Sigmoid colon (tissue), 6 donors: ENCODE measurements at regions not wholly inside any gene's neighbourhood (a gene's known extent, or its start where the extent isn't known, plus 50 kb on each side); places are given as distances from the start of the nearest gene placed in this dataset.

ENCODE experiments used
- DNase-seq: peaks from one replicate; pipeline ENCODE4 v3.0.0-alpha.2; 2019
- H3K27ac ChIP-seq, 4 donors: fragments of 200-600 bp; sonication (generic); one replicate each; pipeline ENCODE4 v1.5.1; 2016 to 2019; ENCODE audit warnings: mild to moderate bottlenecking in 1 of 4
- H3K27me3 ChIP-seq, 3 donors: fragments of 200-600 bp; sonication (generic); one replicate each; pipeline ENCODE4 v1.5.1; 2019; ENCODE audit warnings: mild to moderate bottlenecking in 1 of 3
- H3K36me3 ChIP-seq, 4 donors: fragments of 200-600 bp; sonication (generic); one replicate each; pipeline ENCODE4 v1.5.1; 2016 to 2019
- H3K4me1 ChIP-seq, 4 donors: fragments of 200-600 bp; sonication (generic); one replicate each; pipeline ENCODE4 v1.5.1; 2017 to 2019
- H3K4me3 ChIP-seq, 4 donors: fragments of 200-600 bp; sonication (generic); one replicate each; pipeline ENCODE4 v1.5.1; 2017 to 2019; ENCODE audit warnings: mild to moderate bottlenecking in 2 of 4, moderate library complexity in 1 of 4
- H3K9me3 ChIP-seq, 4 donors: fragments of 200-600 bp in 3 of 4; sonication (generic) in 3 of 4; one replicate each; pipeline versions ENCODE4 v1.5.1 to v1.6.1; 2013 to 2019
- EP300 ChIP-seq, 4 donors: sonication (generic); formaldehyde crosslinking; IDR thresholded peaks; one replicate each; pipeline ENCODE4 v1.6.1; 2017; ENCODE audit warnings: antibody characterized with exemption in 4 of 4
- POLR2A ChIP-seq, 2 donors: fragments of 450-650 bp; IDR thresholded peaks; one replicate each; pipeline ENCODE4 v1.6.1; 2016; ENCODE audit warnings: antibody characterized with exemption in 2 of 2, mild to moderate bottlenecking in 2 of 2, moderate library complexity in 2 of 2
- POLR2AphosphoS5 ChIP-seq, 4 donors: sonication (generic); formaldehyde crosslinking; IDR thresholded peaks; one replicate each; pipeline ENCODE4 v1.6.1; 2017; ENCODE audit warnings: antibody characterized with exemption in 4 of 4
- WGBS, 2 donors: extraction: QIAGEN DNeasy Blood & Tissue Kit; methylation state at CpG; one replicate each; pipeline ENCODE4 v1.1.7; 2013; 5-methylcytosine and 5-hydroxymethylcytosine counted together
- intact Hi-C: fragments of 100-400 bp; cut with DNase I; formaldehyde crosslinking; loops from one replicate; pipeline ENCODE4 v1.15.1; 2023
- TF ChIP-seq, protein P1 (sequence below), 4 experiments: fragments of 450-650 bp in 3 of 4; fragments of 200-600 bp in 1 of 4; IDR thresholded peaks; one replicate each; pipeline ENCODE4 v1.5.1; 2016 to 2019; ENCODE audit warnings: antibody characterized with exemption in 4 of 4, mild to moderate bottlenecking in 3 of 4, moderate library complexity in 2 of 4
- donor health status: healthy with polysubstance abuse.
- donor health status: healthy.

DNA sequence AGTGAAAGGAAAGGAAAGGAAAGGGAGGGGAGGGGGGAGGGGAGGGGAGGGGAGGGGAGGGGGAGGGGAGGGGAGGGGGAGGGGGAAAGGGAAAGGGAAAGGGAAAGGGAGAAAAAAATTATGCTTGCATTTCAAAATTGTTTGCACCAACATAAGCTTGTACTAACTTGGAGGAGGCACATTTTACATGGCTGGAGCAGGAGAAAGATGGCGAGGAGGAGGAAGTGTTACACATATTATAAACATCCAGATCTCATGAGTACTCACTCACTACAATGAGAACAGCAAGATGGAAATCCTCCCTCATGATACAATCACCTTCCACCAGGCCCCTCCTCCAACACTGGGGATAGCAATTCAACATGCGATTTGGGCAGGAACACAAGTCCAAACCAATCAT lies 660.2 kb upstream of the CDH2 start:
- H3K9me3 ChIP-seq, result no peaks in the 10 kb centered on the region
- no peak overlapping the region for H3K4me3 ChIP-seq
- TF ChIP-seq POLR2AphosphoS5 (IDR thresholded peaks at IDR 0.05) (no peak), POLR2A (IDR thresholded peaks at IDR 0.05) (no peak), EP300 (IDR thresholded peaks at IDR 0.05) (no peak)
- TF ChIP-seq, protein P1, sequence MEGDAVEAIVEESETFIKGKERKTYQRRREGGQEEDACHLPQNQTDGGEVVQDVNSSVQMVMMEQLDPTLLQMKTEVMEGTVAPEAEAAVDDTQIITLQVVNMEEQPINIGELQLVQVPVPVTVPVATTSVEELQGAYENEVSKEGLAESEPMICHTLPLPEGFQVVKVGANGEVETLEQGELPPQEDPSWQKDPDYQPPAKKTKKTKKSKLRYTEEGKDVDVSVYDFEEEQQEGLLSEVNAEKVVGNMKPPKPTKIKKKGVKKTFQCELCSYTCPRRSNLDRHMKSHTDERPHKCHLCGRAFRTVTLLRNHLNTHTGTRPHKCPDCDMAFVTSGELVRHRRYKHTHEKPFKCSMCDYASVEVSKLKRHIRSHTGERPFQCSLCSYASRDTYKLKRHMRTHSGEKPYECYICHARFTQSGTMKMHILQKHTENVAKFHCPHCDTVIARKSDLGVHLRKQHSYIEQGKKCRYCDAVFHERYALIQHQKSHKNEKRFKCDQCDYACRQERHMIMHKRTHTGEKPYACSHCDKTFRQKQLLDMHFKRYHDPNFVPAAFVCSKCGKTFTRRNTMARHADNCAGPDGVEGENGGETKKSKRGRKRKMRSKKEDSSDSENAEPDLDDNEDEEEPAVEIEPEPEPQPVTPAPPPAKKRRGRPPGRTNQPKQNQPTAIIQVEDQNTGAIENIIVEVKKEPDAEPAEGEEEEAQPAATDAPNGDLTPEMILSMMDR (IDR thresholded peaks at IDR 0.05), result no peak
- no peak overlapping the region for H3K27ac ChIP-seq
- DNase-seq, result no peak
- H3K27me3 ChIP-seq, result no peaks in the 10 kb centered on the region
- no peaks in the 10 kb centered on the region for H3K36me3 ChIP-seq
- H3K4me1 ChIP-seq, result no peaks in the 10 kb centered on the region
- WGBS, 2 donors, result 63 to 79% methylated on average over 2 of the region's 2 CpGs
- intact Hi-C loops, result no loop called here

DNA sequence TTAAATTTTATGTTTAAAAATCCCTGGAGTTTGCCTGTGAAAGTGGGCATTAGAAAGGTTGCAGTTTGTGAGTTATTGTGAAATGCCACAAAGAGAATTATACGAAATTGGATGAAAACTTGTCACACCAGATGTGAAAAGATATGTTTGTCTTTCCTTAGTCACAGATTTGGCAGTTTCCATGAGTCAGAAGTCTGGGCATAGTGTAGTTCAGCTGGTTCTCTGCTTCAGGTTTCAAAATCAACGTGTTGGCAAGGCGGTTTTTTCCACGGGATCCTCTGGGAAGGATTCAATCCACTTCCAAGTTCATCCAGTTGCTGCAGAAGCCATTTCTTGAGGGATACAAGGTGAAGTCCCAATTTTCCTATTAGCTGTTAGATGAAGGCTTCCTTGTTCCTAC lies 658.0 kb upstream of the CDH2 start:
- H3K4me1 ChIP-seq, result no peaks in the 10 kb centered on the region
- no peak overlapping the region for H3K4me3 ChIP-seq
- WGBS, 2 donors, result 74 to 90% methylated on average over 4 of the region's 4 CpGs
- intact Hi-C loops, result no loop called here
- no peak for DNase-seq
- TF ChIP-seq POLR2AphosphoS5 (IDR thresholded peaks at IDR 0.05) (no peak), EP300 (IDR thresholded peaks at IDR 0.05) (no peak), POLR2A (IDR thresholded peaks at IDR 0.05) (no peak)
- TF ChIP-seq, protein P1 (IDR thresholded peaks at IDR 0.05), result no peak
- no peaks in the 10 kb centered on the region for H3K9me3 ChIP-seq
- no peaks in the 10 kb centered on the region for H3K36me3 ChIP-seq
- H3K27ac ChIP-seq, result no peak overlapping the region
- H3K27me3 ChIP-seq, result no peaks in the 10 kb centered on the region

DNA sequence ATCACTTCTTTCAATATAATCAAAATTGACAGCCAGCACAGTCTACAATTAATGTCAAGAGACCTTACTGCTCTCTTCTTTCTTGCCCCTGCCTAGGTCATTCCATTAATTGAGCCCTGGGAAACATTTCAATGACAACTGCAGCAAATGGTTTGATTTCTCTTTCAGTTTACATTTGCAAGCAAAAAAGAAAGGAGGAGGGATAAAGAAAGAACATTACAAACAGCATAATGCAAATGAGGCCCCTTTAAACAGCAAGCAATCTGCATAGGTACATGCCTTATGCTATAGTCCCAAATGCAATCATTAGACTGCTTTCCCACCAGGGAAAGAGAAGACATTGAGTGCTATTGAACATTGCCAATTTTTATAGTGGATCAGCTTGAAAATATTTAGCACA lies 655.0 kb upstream of the CDH2 start:
- H3K9me3 ChIP-seq, result no peaks in the 10 kb centered on the region
- H3K27me3 ChIP-seq, result no peaks in the 10 kb centered on the region
- H3K36me3 ChIP-seq, result no peaks in the 10 kb centered on the region
- H3K4me1 ChIP-seq, result no peaks in the 10 kb centered on the region
- H3K4me3 ChIP-seq, result no peak overlapping the region
- no peak overlapping the region for H3K27ac ChIP-seq
- TF ChIP-seq POLR2AphosphoS5 (IDR thresholded peaks at IDR 0.05), result no peak
- no peak for TF ChIP-seq EP300 (IDR thresholded peaks at IDR 0.05)
- no peak for TF ChIP-seq POLR2A (IDR thresholded peaks at IDR 0.05)
- TF ChIP-seq, protein P1 (IDR thresholded peaks at IDR 0.05), result no peak
- intact Hi-C loops, result no loop called here
- no peak for DNase-seq

DNA sequence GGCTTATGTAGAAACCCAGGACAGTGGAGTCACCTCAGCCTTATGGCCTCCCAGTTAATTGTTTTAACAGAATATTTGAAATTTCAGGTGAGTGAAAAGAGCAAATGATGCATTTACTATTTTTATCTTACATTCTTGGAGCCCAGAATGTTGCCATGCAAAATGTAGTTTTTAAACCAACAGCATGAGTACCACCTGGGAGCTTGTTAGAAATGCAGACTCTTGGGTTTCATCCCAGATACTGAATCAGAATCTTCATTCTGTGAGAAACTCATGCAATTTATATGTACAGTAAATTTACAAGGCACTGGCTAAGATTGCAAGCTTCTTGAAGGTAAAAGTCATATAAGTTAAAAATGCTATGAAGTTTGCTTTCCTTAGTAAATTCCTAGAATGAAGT lies 654.5 kb upstream of the CDH2 start:
- Histone ChIP-seq H3K9me3 (no peaks in the 10 kb centered on the region), H3K27me3 (no peaks in the 10 kb centered on the region), H3K36me3 (no peaks in the 10 kb centered on the region), H3K27ac (no peak overlapping the region), H3K4me1 (no peaks in the 10 kb centered on the region), H3K4me3 (no peak overlapping the region)
- intact Hi-C loops, result no loop called here
- TF ChIP-seq, protein P1 (IDR thresholded peaks at IDR 0.05), result no peak
- TF ChIP-seq EP300 (IDR thresholded peaks at IDR 0.05) (no peak), POLR2AphosphoS5 (IDR thresholded peaks at IDR 0.05) (no peak), POLR2A (IDR thresholded peaks at IDR 0.05) (no peak)
- DNase-seq, result no peak

DNA sequence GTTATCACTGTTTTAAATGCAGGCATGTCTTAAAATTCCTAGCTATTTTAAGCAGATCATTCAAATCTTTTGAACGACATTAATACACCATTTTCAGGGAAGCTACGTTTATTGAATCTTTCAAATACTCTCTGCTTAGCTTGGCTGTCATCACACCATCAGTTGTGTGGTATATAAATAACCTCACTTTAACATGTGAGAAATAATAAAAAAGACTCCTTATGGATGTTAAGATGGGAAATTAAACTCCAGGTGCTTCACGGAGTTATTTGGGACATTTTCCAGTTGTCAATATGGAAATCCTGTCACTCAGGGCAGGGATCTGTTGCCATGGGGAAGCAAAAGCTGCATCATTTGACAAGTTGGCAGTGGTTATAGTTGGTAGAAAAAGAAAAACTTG lies 649.2 kb upstream of the CDH2 start:
- intact Hi-C loops, result no loop called here
- no peak overlapping the region for H3K4me3 ChIP-seq
- DNase-seq, result no peak
- 90% methylated on average over 3 of the region's 3 CpGs for WGBS, 2 donors
- no peaks in the 10 kb centered on the region for H3K36me3 ChIP-seq
- no peaks in the 10 kb centered on the region for H3K27me3 ChIP-seq
- H3K9me3 ChIP-seq, result no peaks in the 10 kb centered on the region
- H3K27ac ChIP-seq, result no peak overlapping the region
- no peak for TF ChIP-seq EP300 (IDR thresholded peaks at IDR 0.05)
- TF ChIP-seq POLR2A (IDR thresholded peaks at IDR 0.05), result no peak
- TF ChIP-seq, protein P1 (IDR thresholded peaks at IDR 0.05), result no peak
- TF ChIP-seq POLR2AphosphoS5 (IDR thresholded peaks at IDR 0.05), result no peak
- H3K4me1 ChIP-seq, result no peaks in the 10 kb centered on the region
